GM18508 (cell line): ENCODE measurements at regions not wholly inside any gene's neighbourhood (a gene's known extent, or its start where the extent isn't known, plus 50 kb on each side); places are given as distances from the start of the nearest gene placed in this dataset.

Source experiments
- ATAC-seq: cut with Tn5 transposase; IDR thresholded peaks from one replicate; pipeline ENCODE4 v1.9.1; 2021; ENCODE audit warnings: moderate number of reproducible peaks; ENCODE audit not compliant: insufficient read depth, unreplicated experiment

- no peak for ATAC-seq
These were observed 401.9 kb downstream of the TLE4 start for GRCh38 chr9:79973627-79974026.

GRCh38 chr9:79970146-79970425 is 398.3 kb downstream of the TLE4 start:
- no peak for ATAC-seq

DNA sequence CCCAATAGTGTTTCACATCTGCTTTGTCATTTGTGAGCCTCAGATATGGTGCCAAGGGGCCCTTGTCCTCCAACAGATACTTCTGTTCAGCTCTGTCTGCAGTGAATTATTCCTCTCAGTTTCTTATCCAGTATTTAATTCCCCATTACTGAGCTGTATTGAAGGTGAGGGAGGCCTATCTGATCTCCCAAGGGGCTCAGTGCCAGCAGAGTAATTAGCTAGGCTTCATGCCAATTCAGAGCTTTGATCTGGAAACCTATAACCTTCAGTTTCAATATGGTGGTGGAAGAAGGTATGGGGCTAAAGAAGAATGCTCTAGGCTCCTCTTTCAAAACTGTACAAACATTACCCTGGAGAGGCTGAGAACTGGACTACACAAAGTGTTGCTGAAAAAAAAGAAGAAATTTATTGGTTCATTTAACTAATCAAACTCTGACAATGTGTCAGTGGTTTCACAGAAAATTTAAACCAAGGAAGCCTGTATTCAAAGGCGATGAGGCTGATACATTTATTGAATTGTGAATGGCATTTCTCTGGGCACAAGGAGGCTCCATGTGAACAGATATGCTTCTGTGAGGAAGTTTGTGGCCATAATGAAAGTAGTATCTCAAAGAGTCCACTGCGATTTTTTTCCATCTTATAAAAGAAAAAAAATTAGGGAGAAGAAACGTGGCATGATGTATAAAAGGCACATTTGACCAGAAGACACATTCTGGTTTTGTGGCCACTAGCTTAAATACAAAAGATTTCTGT is 397.8 kb downstream of the TLE4 start:
- ATAC-seq, result no peak

DNA sequence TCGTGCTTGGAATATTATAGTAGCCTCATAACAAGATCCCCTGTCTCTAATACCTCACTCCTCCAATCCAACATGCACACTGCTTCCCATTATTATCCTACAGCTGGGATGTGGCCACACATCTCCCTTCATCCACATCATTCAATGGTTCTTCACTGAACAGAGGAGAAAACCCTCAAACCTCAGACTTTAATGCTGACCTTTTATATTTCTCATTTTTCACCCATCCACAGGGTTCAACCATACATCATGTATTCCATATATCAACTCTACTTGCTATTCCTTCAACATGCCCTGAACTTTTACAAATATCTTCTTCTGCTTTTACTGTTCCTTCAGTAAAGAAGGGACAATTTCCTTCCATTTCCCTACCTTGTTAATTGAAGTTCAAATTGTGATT is 396.8 kb downstream of the TLE4 start:
- no peak for ATAC-seq

GRCh38 chr9:79962836-79963235 is 391.1 kb downstream of the TLE4 start:
- no peak for ATAC-seq

DNA sequence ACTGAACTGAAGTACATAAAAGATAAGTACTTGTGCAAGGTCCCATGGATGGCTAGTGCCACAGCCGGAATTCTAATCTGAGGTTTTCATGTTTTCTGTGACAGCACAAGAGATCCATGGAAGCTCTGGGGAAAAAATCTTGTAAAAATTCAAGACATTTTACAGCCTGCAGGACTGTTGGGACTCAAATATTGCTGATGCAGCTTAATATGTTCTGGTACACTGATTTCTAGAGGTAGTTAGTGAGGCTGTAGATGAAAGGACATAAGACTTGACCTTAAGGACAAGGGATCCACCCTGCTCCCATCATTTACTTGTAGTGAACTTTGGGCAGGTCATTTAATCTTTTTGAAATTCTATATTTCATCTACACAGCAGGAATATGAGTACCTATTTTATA is 390.4 kb downstream of the TLE4 start:
- no peak for ATAC-seq

- ATAC-seq, result no peak
These were observed 383.5 kb downstream of the TLE4 start for GRCh38 chr9:79955300-79955699.

DNA sequence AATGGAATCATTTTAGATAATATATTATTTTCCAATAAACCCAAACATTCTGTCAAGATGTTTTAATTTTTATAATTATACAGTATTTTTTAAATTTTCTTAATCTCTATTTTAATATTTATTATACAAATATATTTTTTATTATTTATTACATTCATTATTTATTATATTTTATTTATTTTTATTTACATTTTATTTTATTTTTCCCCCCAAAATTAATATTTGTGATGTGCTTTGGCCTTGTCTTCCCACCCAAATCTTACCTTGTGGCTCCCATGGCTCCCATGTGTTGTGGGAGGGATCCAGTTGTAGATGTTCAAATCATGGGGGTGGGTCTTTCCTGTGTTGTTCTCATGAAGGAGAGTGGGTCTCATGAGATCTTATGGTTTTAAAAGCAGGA is 382.1 kb downstream of the TLE4 start:
- no peak for ATAC-seq

DNA sequence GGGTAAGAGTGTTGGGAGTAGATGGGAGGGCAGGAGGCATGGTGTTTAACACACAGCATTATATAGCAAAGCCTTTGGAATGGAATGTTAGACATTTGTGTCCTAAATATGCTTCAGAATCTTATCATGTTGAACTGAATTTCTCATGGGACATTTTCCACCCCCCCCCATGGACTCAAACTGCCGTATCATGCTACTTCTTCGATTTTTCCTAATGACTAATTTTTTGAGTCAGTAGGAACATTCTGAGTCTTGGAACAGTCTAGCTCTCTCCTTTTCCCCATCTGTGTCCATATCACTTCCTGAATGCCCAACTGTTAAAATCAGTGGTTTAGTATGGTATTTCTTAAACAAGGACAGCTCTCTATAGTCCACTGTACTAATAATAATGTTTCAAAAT is 380.6 kb downstream of the TLE4 start:
- ATAC-seq, result no peak

GRCh38 chr9:79946712-79947111 is 374.9 kb downstream of the TLE4 start:
- no peak for ATAC-seq

DNA sequence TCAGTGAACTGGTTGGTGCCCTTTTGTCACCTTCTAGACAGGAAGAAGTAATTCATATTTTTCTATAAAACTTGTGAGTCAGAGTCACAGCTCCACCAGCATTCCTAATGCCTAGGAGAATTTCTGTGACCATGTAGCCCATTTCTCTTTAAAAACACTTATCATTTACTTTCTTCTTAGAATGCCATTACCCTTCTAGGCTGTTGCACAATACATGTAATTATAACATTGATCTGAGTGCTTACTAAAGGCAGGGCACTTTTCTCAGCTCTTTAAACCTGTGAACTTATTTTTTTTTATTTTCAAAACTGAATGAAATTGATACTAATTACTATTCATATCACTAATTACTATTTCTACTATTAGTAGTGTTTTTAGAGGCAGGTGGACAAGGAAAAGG is 373.7 kb downstream of the TLE4 start:
- no peak for ATAC-seq

DNA sequence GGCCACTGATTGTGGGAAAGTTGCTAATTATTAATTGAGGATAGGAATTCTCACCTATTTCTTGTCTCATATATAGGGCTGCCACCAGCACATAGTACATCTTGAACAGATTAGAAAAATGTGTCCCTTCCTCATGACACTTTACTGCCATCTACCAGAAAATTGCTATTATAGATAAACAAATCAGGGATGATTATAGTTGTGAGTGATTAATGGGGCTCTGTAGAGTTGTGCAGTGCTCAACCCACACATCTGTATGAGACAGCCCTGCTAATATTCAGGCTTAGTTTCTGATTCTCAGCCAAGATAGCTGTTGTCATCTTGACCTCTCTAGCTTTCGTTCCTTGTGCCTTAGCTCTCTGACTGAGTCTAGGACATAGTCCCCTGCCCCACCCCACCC is 373.3 kb downstream of the TLE4 start:
- ATAC-seq, result no peak

GRCh38 chr9:79940919-79941318 is 369.2 kb downstream of the TLE4 start:
- no peak for ATAC-seq

DNA sequence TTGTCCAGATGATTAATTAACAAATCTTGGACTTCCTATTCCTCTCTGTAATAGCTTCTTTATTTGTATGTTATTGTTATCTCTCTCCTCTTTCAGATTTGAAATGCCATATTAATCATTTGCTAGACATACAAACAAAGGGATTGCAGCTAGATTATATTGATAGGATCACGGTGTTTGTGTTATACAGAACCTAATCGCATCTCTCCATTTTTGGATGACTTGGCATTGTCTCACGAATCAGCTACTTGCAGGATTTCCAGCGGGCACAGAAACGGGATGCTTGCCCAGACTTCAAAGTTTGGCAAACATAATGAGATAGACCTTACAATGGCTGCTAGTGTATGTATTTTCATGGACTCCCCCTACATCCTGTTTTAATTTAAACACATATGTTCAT is 368.1 kb downstream of the TLE4 start:
- ATAC-seq, result no peak

GRCh38 chr9:79936336-79936735 is 364.6 kb downstream of the TLE4 start:
- ATAC-seq, result no peak

DNA sequence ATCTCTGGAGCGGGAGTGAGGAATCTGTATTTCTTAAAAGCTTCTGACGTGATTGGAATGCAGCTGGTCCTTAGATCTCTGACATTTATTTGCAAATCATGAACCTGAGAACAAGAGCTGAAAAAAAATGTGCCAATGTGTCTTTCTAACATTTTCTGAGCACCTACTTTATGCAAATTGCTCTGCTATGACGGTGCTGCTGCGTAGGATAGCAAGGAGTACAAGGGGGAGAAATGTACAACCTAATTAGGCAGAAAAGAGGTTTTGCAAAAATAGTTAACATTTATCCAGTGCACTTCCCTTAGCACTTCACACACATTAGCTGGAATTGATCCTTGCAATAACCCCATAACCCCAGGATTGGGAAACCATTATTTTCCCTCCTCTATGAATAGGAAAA is 357.5 kb downstream of the TLE4 start:
- no peak for ATAC-seq

GRCh38 chr9:79928661-79929223 is 357.0 kb downstream of the TLE4 start:
- ATAC-seq, result no peak

DNA sequence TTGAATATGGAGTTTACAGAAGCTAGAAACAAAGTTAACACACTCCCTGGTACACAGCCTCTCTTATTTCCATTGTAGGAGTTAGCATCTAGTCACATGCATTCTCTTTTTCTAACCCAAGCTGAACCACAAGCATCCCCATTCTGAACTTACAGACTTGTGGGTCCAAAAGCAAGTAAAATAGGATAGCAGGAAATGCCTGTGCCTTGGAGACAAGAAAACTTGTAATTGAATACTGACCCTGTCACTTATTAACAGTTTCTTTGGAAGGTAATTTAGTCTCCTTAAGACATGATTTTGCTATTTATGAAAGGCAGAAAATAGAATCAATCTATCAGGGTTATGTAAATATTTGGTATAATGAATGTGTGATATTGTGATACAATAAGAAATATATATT is 353.6 kb downstream of the TLE4 start:
- ATAC-seq, result no peak

- ATAC-seq, result no peak
These were observed 353.1 kb downstream of the TLE4 start for GRCh38 chr9:79924836-79925235.

DNA sequence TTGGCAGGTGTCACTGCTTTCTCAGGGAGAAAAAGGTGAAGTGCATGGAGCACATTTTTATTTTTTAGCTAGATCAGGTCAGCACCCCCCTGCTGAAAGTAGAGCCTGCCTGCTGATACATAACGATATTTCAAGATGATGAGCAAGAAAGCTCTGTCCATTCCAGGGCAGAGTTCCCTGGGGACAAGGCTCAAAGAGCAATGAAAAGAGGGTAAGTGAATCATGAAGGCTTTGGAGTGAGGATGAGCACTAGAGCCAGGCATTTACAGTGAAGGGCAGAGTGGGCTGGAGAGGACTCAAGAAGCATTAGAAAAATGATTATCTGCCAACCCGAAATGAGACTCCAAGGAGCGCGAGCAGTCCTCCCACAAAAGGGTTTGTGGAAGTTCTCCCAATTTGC is 345.7 kb downstream of the TLE4 start:
- no peak for ATAC-seq

- ATAC-seq, result no peak
These were observed 342.1 kb downstream of the TLE4 start for GRCh38 chr9:79913867-79914266.

DNA sequence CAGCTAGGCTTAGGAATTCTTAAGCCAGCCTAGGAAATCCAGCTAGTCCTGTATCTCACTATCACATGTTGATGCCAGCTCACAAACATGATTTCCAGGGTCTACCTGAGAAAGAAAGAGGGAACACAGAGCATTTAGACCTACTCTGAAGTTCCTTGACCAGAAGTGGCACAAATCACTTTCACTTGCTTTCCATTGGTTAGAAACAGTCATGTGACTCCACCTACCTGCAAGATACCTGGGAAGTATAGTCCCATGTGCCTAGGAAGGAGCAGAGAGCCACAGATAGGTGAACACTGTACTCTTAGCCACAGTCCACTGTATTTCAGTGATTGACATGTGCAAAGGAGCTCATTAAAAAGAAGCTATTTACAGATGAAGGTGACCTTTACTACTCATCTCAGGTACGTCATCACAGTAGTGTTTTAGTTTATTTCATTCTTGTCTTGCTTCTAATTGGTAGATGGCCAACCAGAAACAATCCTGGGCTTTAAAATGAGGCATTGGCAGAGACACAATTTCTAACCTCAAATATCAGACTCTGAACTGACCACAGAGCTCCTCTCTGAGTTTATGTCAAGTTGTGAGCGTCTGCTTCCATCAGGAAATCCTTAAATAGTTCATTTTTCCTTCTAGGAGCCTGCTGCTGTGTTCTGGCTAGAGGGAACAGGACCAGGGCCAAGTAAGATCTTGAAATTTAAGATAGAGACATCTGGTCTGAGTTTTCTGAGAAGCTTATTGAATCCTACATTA is 340.7 kb downstream of the TLE4 start:
- ATAC-seq, result no peak
